Transverse colon (tissue), 4 donors: ENCODE measurements at regions not wholly inside any gene's neighbourhood (a gene's known extent, or its start where the extent isn't known, plus 50 kb on each side); places are given as distances from the start of the nearest gene placed in this dataset.

Source experiments
- DNase-seq: peaks from one replicate; pipeline ENCODE4 v3.0.0-alpha.2; 2019
- H3K27ac ChIP-seq, 4 donors: fragments of 200-600 bp; sonication (generic); 2 replicates each; pipeline ENCODE4 v1.5.1; 2016 to 2018; ENCODE audit warnings: inconsistent platforms in 4 of 4
- H3K27me3 ChIP-seq: fragments of 200-600 bp; sonication (generic); 2 replicates; pipeline ENCODE4 v1.5.1; 2017; ENCODE audit warnings: inconsistent platforms
- H3K36me3 ChIP-seq, 4 donors: fragments of 200-600 bp; sonication (generic); 2 replicates each; pipeline ENCODE4 v1.5.1; 2017 to 2019; ENCODE audit warnings: inconsistent platforms in 4 of 4
- H3K4me1 ChIP-seq, 4 donors: fragments of 200-600 bp; sonication (generic); 2 replicates each; pipeline ENCODE4 v1.5.1; 2017 to 2020; ENCODE audit warnings: inconsistent platforms in 4 of 4
- H3K4me3 ChIP-seq, 4 donors: fragments of 200-600 bp; sonication (generic); 1 replicate in 1 of 4; 2 replicates in 3 of 4; pipeline versions ENCODE4 v1.5.1 to v1.6.1; 2017 to 2019; ENCODE audit warnings: inconsistent platforms in 4 of 4
- H3K9me3 ChIP-seq, 2 donors: fragments of 200-600 bp; sonication (generic); 2 replicates each; pipeline ENCODE4 v1.5.1; 2017 to 2019; ENCODE audit warnings: inconsistent platforms in 2 of 2
- CTCF ChIP-seq, 5 experiments: fragments of 200-600 bp in 3 of 5; fragments of 450-650 bp in 2 of 5; sonication (generic) in 3 of 5; IDR thresholded peaks; 1 replicate in 2 of 5; 2 replicates in 3 of 5; pipeline ENCODE4 v1.5.1; 2016 to 2017; ENCODE audit warnings: antibody characterized with exemption in 5 of 5, inconsistent platforms in 3 of 5, mild to moderate bottlenecking in 2 of 5, moderate library complexity in 1 of 5
- EP300 ChIP-seq: sonication (generic); formaldehyde crosslinking; IDR thresholded peaks from one replicate; pipeline ENCODE4 v1.6.1; 2017; ENCODE audit warnings: antibody characterized with exemption, low read depth
- POLR2A ChIP-seq: fragments of 450-650 bp; IDR thresholded peaks from one replicate; pipeline ENCODE4 v1.6.1; 2016; ENCODE audit warnings: antibody characterized with exemption, mild to moderate bottlenecking, moderate library complexity
- POLR2AphosphoS5 ChIP-seq, 3 donors: sonication (generic); formaldehyde crosslinking; IDR thresholded peaks; one replicate each; pipeline ENCODE4 v1.6.1; 2016; ENCODE audit warnings: antibody characterized with exemption in 3 of 3
- WGBS, 2 donors: methylation state at CpG; one replicate each; pipeline ENCODE4 v1.1.5; 2018; ENCODE audit warnings: low coverage in 1 of 2; 5-methylcytosine and 5-hydroxymethylcytosine counted together
- in situ Hi-C, 4 donors: fragments of 200-750 bp; cut with MboI; loops; one replicate each; pipeline versions ENCODE4 v1.15.0 to v1.15.1; 2017; ENCODE audit warnings: low sequenced_read_pairs in 3 of 4, low pct_ligation_motif_present in 1 of 4, low pct_unique_long_range_greater_than_20kb in 1 of 4
- intact Hi-C: fragments of 100-400 bp; cut with DNase I; formaldehyde crosslinking; loops from one replicate; pipeline ENCODE4 v1.15.1; 2023; ENCODE audit warnings: low total_unique reads

- 50% methylated on average over 1 of the region's 1 CpG for WGBS, 2 donors
- Histone ChIP-seq H3K9me3 (no peaks in the 10 kb centered on the region), H3K4me3 (no peak overlapping the region), H3K27me3 (no peaks in the 10 kb centered on the region), H3K27ac (no peak overlapping the region), H3K4me1 (peaks cover 0 to 4% (median 0%) of the 10 kb centered on the region in 4 donors), H3K36me3 (no peaks in the 10 kb centered on the region)
- no peak for TF ChIP-seq POLR2AphosphoS5 (IDR thresholded peaks at IDR 0.05)
- TF ChIP-seq CTCF (IDR thresholded peaks at IDR 0.05) = no peak
- TF ChIP-seq EP300 = no peak
- no peak for TF ChIP-seq POLR2A
- intact Hi-C loops = no loop called here
- in situ Hi-C loops = no loop called here
- DNase-seq = no peak
Observed at GRCh38 chr18:51891876-51892275, 448.1 kb upstream of the DCC start.

- Histone ChIP-seq H3K4me1 (peaks cover 0 to 3% (median 0%) of the 10 kb centered on the region in 4 donors), H3K27me3 (no peaks in the 10 kb centered on the region), H3K9me3 (no peaks in the 10 kb centered on the region), H3K36me3 (no peaks in the 10 kb centered on the region), H3K4me3 (no peak overlapping the region), H3K27ac (peak overlapping the region in 1 of 4 donors; percentile 50)
- intact Hi-C loops = no loop called here
- DNase-seq = peak; percentile 40
- WGBS, 2 donors = 58 to 64% methylated on average over 2 to 6 of the region's 6 CpGs
- in situ Hi-C loops = no loop called here
- no peak for TF ChIP-seq EP300
- peak in 1 of 3 donors; percentile 51 for TF ChIP-seq POLR2AphosphoS5 (IDR thresholded peaks at IDR 0.05)
Observed at GRCh38 chr18:51897884-51898283, 442.1 kb upstream of the DCC start.

- H3K9me3 ChIP-seq = no peaks in the 10 kb centered on the region
- H3K27ac ChIP-seq = no peak overlapping the region
- WGBS, 2 donors = 63 to 72% methylated on average over 5 to 7 of the region's 7 CpGs
- intact Hi-C loops = no loop called here
- H3K4me3 ChIP-seq = no peak overlapping the region
- no peak for TF ChIP-seq CTCF (IDR thresholded peaks at IDR 0.05)
- no peak for TF ChIP-seq POLR2AphosphoS5 (IDR thresholded peaks at IDR 0.05)
- TF ChIP-seq POLR2A = no peak
- no peak for TF ChIP-seq EP300
- H3K36me3 ChIP-seq = no peaks in the 10 kb centered on the region
- no peaks in the 10 kb centered on the region for H3K4me1 ChIP-seq
- H3K27me3 ChIP-seq = no peaks in the 10 kb centered on the region
- peak; percentile 13 for DNase-seq
- in situ Hi-C loops = no loop called here
Observed at GRCh38 chr18:51907687-51908597, 432.1 kb upstream of the DCC start.

GRCh38 chr18:51908598-51908944, 431.4 kb upstream of the DCC start:
- no peaks in the 10 kb centered on the region for H3K27me3 ChIP-seq
- no peaks in the 10 kb centered on the region for H3K4me1 ChIP-seq
- in situ Hi-C loops (no loop called here), intact Hi-C loops (no loop called here)
- H3K4me3 ChIP-seq = no peak overlapping the region
- no peak for DNase-seq
- no peaks in the 10 kb centered on the region for H3K9me3 ChIP-seq
- no peaks in the 10 kb centered on the region for H3K36me3 ChIP-seq
- H3K27ac ChIP-seq = no peak overlapping the region
- TF ChIP-seq POLR2A (no peak), CTCF (IDR thresholded peaks at IDR 0.05) (no peak), EP300 (no peak)

- no peak overlapping the region for H3K4me3 ChIP-seq
- H3K27ac ChIP-seq = no peak overlapping the region
- no peaks in the 10 kb centered on the region for H3K4me1 ChIP-seq
- intact Hi-C loops (no loop called here), in situ Hi-C loops (no loop called here)
- TF ChIP-seq EP300 = no peak
- no peak for TF ChIP-seq POLR2A
- no peak for TF ChIP-seq POLR2AphosphoS5 (IDR thresholded peaks at IDR 0.05)
- no peak for TF ChIP-seq CTCF (IDR thresholded peaks at IDR 0.05)
- 81 to 83% methylated on average over 3 of the region's 3 CpGs for WGBS, 2 donors
- no peaks in the 10 kb centered on the region for H3K36me3 ChIP-seq
- no peak for DNase-seq
- no peaks in the 10 kb centered on the region for H3K9me3 ChIP-seq
- H3K27me3 ChIP-seq = no peaks in the 10 kb centered on the region
Observed at GRCh38 chr18:51911584-51911983, 428.4 kb upstream of the DCC start.
